Astrocyte (in vitro differentiated cells and primary cell): ENCODE measurements at regions not wholly inside any gene's neighbourhood (a gene's known extent, or its start where the extent isn't known, plus 50 kb on each side); places are given as distances from the start of the nearest gene placed in this dataset.

Experiments
- DNase-seq: peaks from one replicate; pipeline ENCODE4 v3.0.0-alpha.2; 2010; ENCODE audit warnings: low read depth
- FAIRE-seq: peaks from 2 replicates; lab custom pipeline; 2011; peaks lifted over from hg19 to GRCh38; lab: Jason Lieb, UNC
- H2AFZ ChIP-seq: 2 replicates; pipeline ENCODE4 v1.6.0; 2012; ENCODE audit warnings: low read depth, low read length, inconsistent platforms
- H3K27ac ChIP-seq: 2 replicates; pipeline ENCODE4 v1.5.1; 2011; ENCODE audit warnings: low read depth, low read length, inconsistent platforms
- H3K27me3 ChIP-seq: 2 replicates; pipeline ENCODE4 v1.6.0; 2011; ENCODE audit warnings: low read length, inconsistent platforms; ENCODE audit not compliant: insufficient read depth
- H3K36me3 ChIP-seq: 2 replicates; pipeline ENCODE4 v1.5.1; 2011; ENCODE audit warnings: low read length, inconsistent platforms; ENCODE audit not compliant: insufficient read depth
- H3K4me1 ChIP-seq: 2 replicates; pipeline ENCODE4 v1.5.1; 2011; ENCODE audit warnings: low read length, inconsistent platforms; ENCODE audit not compliant: insufficient read depth
- H3K4me2 ChIP-seq: 2 replicates; pipeline ENCODE4 v1.6.0; 2012; ENCODE audit warnings: low read length, inconsistent platforms
- H3K4me3 ChIP-seq: 2 replicates; pipeline ENCODE4 v1.5.1; 2011; ENCODE audit warnings: low read depth, mild to moderate bottlenecking, low read length, inconsistent platforms; ENCODE audit not compliant: insufficient read depth
- H3K79me2 ChIP-seq: 2 replicates; pipeline ENCODE4 v1.6.0; 2012; ENCODE audit warnings: mild to moderate bottlenecking, low read length, inconsistent platforms; ENCODE audit not compliant: insufficient read depth
- H3K9ac ChIP-seq: 2 replicates; pipeline ENCODE4 v1.6.0; 2012; ENCODE audit warnings: mild to moderate bottlenecking, low read length, inconsistent platforms
- H3K9me3 ChIP-seq: 2 replicates; pipeline ENCODE4 v1.5.1; 2012; ENCODE audit warnings: low read depth, mild to moderate bottlenecking, low read length, inconsistent platforms; ENCODE audit not compliant: insufficient read depth
- H4K20me1 ChIP-seq: 2 replicates; pipeline ENCODE4 v1.6.0; 2012; ENCODE audit warnings: low read length, inconsistent platforms; ENCODE audit not compliant: insufficient read depth
- H3K27ac Mint-ChIP-seq: one replicate; pipeline ENCODE4 v1.8.0; 2021; ENCODE audit warnings: mild to moderate bottlenecking, mixed read lengths; ENCODE audit not compliant: unreplicated experiment
- H3K27me3 Mint-ChIP-seq: one replicate; pipeline ENCODE4 v1.8.0; 2021; ENCODE audit warnings: low read depth, mixed read lengths; ENCODE audit not compliant: unreplicated experiment
- H3K36me3 Mint-ChIP-seq: one replicate; pipeline ENCODE4 v1.8.0; 2021; ENCODE audit warnings: low read depth, mixed read lengths; ENCODE audit not compliant: unreplicated experiment
- H3K4me1 Mint-ChIP-seq: one replicate; pipeline ENCODE4 v1.8.0; 2021; ENCODE audit warnings: low read depth, mixed read lengths; ENCODE audit not compliant: unreplicated experiment
- H3K4me3 Mint-ChIP-seq: one replicate; pipeline ENCODE4 v1.8.0; 2021; ENCODE audit warnings: mild to moderate bottlenecking, moderate library complexity, mixed read lengths; ENCODE audit not compliant: unreplicated experiment
- H3K9me3 Mint-ChIP-seq: one replicate; pipeline ENCODE4 v1.8.0; 2021; ENCODE audit warnings: mild to moderate bottlenecking, mixed read lengths; ENCODE audit not compliant: unreplicated experiment
- EZH2 ChIP-seq: IDR thresholded peaks from 2 replicates; pipeline ENCODE4 v1.6.1; 2012; ENCODE audit warnings: mild to moderate bottlenecking, low read length, inconsistent platforms; ENCODE audit not compliant: insufficient read depth
- TF ChIP-seq, protein P1 (sequence below): IDR thresholded peaks from 2 replicates; pipeline ENCODE4 v1.5.1; 2011; ENCODE audit warnings: low read depth, mild to moderate bottlenecking, inconsistent platforms, low read length, moderate library complexity; ENCODE audit not compliant: insufficient read depth

DNA sequence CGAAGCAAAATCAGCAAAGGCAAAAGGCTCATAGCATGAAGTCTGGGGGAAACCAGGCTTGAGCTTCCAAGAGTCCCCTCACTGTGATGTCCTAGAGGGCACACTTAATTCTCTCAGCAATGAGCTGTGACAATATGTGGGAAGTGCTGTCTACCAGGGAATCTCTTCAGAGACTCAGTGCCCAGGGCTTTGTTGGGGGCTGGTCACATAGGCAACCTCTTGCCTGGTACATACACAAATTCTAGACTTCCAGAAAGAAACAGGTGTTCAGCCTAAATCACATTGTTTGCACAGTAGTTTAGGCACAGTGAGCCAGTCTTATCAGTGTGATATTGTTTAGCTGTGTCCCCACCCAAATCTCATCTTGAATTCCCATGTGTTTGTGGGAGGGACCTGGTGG lies 400.5 kb downstream of the PRDM2 start:
- Histone ChIP-seq H3K36me3 (no peaks in the 10 kb centered on the region), H3K79me2 (no peaks in the 10 kb centered on the region), H2AFZ (no peak overlapping the region), H3K27ac (no peak overlapping the region), H3K4me3 (no peak overlapping the region), H3K4me1 (no peaks in the 10 kb centered on the region), H4K20me1 (no peaks in the 10 kb centered on the region), H3K4me2 (no peak overlapping the region), H3K9me3 (no peaks in the 10 kb centered on the region), H3K27me3 (no peaks in the 10 kb centered on the region), H3K9ac (no peak overlapping the region)
- Mint-ChIP-seq H3K27ac (no peak overlapping the region), H3K4me1 (no peaks in the 10 kb centered on the region), H3K27me3 (peaks cover 39% of the 10 kb centered on the region), H3K4me3 (no peak overlapping the region), H3K36me3 (no peaks in the 10 kb centered on the region), H3K9me3 (peaks cover 8% of the 10 kb centered on the region)
- DNase-seq = no peak
- no peak for TF ChIP-seq EZH2
- TF ChIP-seq, protein P1, sequence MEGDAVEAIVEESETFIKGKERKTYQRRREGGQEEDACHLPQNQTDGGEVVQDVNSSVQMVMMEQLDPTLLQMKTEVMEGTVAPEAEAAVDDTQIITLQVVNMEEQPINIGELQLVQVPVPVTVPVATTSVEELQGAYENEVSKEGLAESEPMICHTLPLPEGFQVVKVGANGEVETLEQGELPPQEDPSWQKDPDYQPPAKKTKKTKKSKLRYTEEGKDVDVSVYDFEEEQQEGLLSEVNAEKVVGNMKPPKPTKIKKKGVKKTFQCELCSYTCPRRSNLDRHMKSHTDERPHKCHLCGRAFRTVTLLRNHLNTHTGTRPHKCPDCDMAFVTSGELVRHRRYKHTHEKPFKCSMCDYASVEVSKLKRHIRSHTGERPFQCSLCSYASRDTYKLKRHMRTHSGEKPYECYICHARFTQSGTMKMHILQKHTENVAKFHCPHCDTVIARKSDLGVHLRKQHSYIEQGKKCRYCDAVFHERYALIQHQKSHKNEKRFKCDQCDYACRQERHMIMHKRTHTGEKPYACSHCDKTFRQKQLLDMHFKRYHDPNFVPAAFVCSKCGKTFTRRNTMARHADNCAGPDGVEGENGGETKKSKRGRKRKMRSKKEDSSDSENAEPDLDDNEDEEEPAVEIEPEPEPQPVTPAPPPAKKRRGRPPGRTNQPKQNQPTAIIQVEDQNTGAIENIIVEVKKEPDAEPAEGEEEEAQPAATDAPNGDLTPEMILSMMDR = no peak
- no peak for FAIRE-seq

DNA sequence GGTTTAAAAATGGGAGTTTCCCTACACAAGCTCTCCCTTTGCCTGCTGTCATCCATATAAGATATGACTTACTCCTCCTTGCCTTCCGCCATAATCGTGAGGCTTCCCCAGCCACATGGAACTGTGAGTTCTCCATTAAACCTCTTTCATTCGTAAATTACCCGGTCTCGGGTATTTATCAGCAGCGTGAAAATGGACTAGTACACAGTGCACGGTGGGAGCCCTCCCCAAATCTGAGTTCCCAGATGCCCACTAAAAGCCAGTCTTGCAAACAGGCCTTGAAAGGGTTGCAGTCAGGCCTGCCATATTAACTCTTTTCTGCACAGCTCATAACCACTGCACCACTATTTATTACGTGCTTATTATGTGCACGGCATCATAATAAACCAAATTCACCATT lies 400.9 kb downstream of the PRDM2 start:
- Histone ChIP-seq H3K9me3 (no peaks in the 10 kb centered on the region), H3K4me2 (no peak overlapping the region), H3K27me3 (no peaks in the 10 kb centered on the region), H3K36me3 (no peaks in the 10 kb centered on the region), H3K4me3 (no peak overlapping the region), H3K79me2 (no peaks in the 10 kb centered on the region), H2AFZ (no peak overlapping the region), H3K4me1 (no peaks in the 10 kb centered on the region), H4K20me1 (no peaks in the 10 kb centered on the region), H3K27ac (no peak overlapping the region), H3K9ac (no peak overlapping the region)
- Mint-ChIP-seq H3K36me3 (no peaks in the 10 kb centered on the region), H3K4me1 (no peaks in the 10 kb centered on the region), H3K9me3 (peaks cover 5% of the 10 kb centered on the region), H3K4me3 (no peak overlapping the region), H3K27ac (no peak overlapping the region), H3K27me3 (peaks cover 39% of the 10 kb centered on the region)
- no peak for DNase-seq
- FAIRE-seq = no peak
- no peak for TF ChIP-seq EZH2
- TF ChIP-seq, protein P1 = no peak

DNA sequence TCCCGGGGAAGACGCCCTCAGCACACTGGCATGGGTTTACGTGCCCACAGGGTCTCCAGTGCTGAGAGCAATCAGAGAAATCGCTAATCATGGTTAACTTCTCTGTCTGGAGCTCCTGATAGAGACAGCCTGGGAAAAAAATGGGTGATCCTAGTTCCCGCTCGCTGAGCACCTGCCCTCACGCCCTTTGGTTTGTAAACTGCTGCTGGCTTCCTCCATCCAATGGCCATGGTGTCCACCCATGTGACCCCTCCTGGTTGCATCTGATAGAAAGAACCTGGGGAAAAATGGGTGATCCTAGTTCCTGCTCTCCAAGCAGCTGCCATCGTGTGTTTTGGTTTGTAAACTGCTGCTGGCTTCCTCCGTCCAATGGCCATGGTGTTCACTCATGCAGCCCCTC lies 402.2 kb downstream of the PRDM2 start:
- Mint-ChIP-seq H3K27me3 (peaks cover 35% of the 10 kb centered on the region), H3K4me3 (no peak overlapping the region), H3K27ac (no peak overlapping the region), H3K9me3 (peaks cover 4% of the 10 kb centered on the region), H3K36me3 (no peaks in the 10 kb centered on the region), H3K4me1 (no peaks in the 10 kb centered on the region)
- H3K27ac ChIP-seq = no peak overlapping the region
- no peaks in the 10 kb centered on the region for H3K9me3 ChIP-seq
- no peak overlapping the region for H3K4me3 ChIP-seq
- DNase-seq = no peak
- H2AFZ ChIP-seq = no peak overlapping the region
- no peaks in the 10 kb centered on the region for H3K4me1 ChIP-seq
- no peak overlapping the region for H3K4me2 ChIP-seq
- H4K20me1 ChIP-seq = no peaks in the 10 kb centered on the region
- H3K79me2 ChIP-seq = no peaks in the 10 kb centered on the region
- no peaks in the 10 kb centered on the region for H3K36me3 ChIP-seq
- TF ChIP-seq, protein P1 = no peak
- TF ChIP-seq EZH2 = no peak
- H3K9ac ChIP-seq = no peak overlapping the region
- no peak for FAIRE-seq
- no peaks in the 10 kb centered on the region for H3K27me3 ChIP-seq
